HepG2 (cell line): ENCODE measurements at regions not wholly inside any gene's neighbourhood (a gene's known extent, or its start where the extent isn't known, plus 50 kb on each side); places are given as distances from the start of the nearest gene placed in this dataset.

Experiments used
- ATAC-seq: fragments of 200-7000 bp; cut with Tn5 transposase; 3 replicates; pipeline ENCODE4 v1.9.1; 2020; ENCODE audit warnings: mild to moderate bottlenecking, moderate library complexity
- BruUV-seq: library from RNA; stranded (reverse); fragments of 400-500 nt; replicated peaks from 2 replicates; lab custom pipeline; 2021; lab: Mats Ljungman, UMichigan
- CTCF ChIA-PET: fragments of 300-600 bp; formaldehyde crosslinking; extraction: SDS; loops from one replicate; lab custom pipeline; 2021; ENCODE audit warnings: low total read pairs, inconsistent platforms, low intra/inter-chr PET ratio; lab: Yijun Ruan, JAX
- POLR2A ChIA-PET: fragments of 350-600 bp; sonication (Branson Sonifier 250); formaldehyde crosslinking; loops from one replicate; lab custom pipeline; 2020; ENCODE audit warnings: antibody characterized with exemption, inconsistent platforms; lab: Yijun Ruan, JAX
- DNase-seq: peaks from one replicate; pipeline ENCODE4 v3.0.0-alpha.2; 2015; ENCODE audit warnings: low spot score
- FAIRE-seq: peaks from 3 replicates; lab custom pipeline; 2011; peaks lifted over from hg19 to GRCh38; lab: Jason Lieb, UNC
- H2AFZ ChIP-seq: one replicate; pipeline ENCODE4 v1.6.1; 2011; ENCODE audit warnings: low read length, inconsistent platforms
- H3K27ac ChIP-seq: fragments of 300-600 bp; 3 replicates; pipeline ENCODE4 v1.8.0; 2011; ENCODE audit warnings: mixed run types, mild to moderate bottlenecking, mixed read lengths, low read length, inconsistent platforms; ENCODE audit not compliant: insufficient read depth; ENCODE audit errors: extremely low read length
- H3K27me3 ChIP-seq, 2 experiments: fragments of 200-600 bp in 1 of 2; 2 replicates in 1 of 2; 3 replicates in 1 of 2; pipeline versions ENCODE4 v1.6.0 to v1.8.0; 2011; ENCODE audit warnings: low read length in 2 of 2, mild to moderate bottlenecking in 2 of 2, moderate library complexity in 2 of 2, inconsistent platforms in 1 of 2; ENCODE audit not compliant: insufficient read depth in 2 of 2, control insufficient read depth in 1 of 2
- H3K36me3 ChIP-seq, 2 experiments: fragments of 200-600 bp in 1 of 2; replicated peaks in 1 of 2; 2 replicates in 1 of 2; 3 replicates in 1 of 2; pipeline versions ENCODE4 v1.5.1 to v1.8.0; 2011; ENCODE audit warnings: low read length in 2 of 2, inconsistent platforms in 1 of 2; ENCODE audit not compliant: insufficient read depth in 2 of 2, control insufficient read depth in 1 of 2
- H3K4me1 ChIP-seq: 2 replicates; pipeline ENCODE4 v1.5.1; 2012; ENCODE audit warnings: low read length, inconsistent platforms; ENCODE audit not compliant: insufficient read depth
- H3K4me2 ChIP-seq: 2 replicates; pipeline ENCODE4 v1.6.0; 2011; ENCODE audit warnings: low read depth, low read length, inconsistent platforms
- H3K4me3 ChIP-seq, 3 experiments: fragments of 200-600 bp in 1 of 3; sonication (generic), shearing (Covaris generic) in 1 of 3; replicated peaks in 1 of 3; 2 replicates each; pipeline ENCODE4 v1.5.1; 2011 to 2016; ENCODE audit warnings: low read length in 3 of 3, inconsistent platforms in 2 of 3, low read depth in 2 of 3, mild to moderate bottlenecking in 2 of 3, control low read depth in 1 of 3, mixed read lengths in 1 of 3; ENCODE audit not compliant: insufficient read depth in 1 of 3
- H3K79me2 ChIP-seq: one replicate; pipeline ENCODE4 v1.6.1; 2011; ENCODE audit warnings: low read length, inconsistent platforms; ENCODE audit not compliant: insufficient read depth
- H3K9ac ChIP-seq: 2 replicates; pipeline ENCODE4 v1.6.0; 2011; ENCODE audit warnings: mild to moderate bottlenecking, low read depth, low read length, inconsistent platforms; ENCODE audit not compliant: insufficient read depth
- H3K9me3 ChIP-seq: 2 replicates; pipeline ENCODE4 v1.5.1; 2012; ENCODE audit warnings: mild to moderate bottlenecking, low read length
- H4K20me1 ChIP-seq: 2 replicates; pipeline ENCODE4 v1.6.0; 2011; ENCODE audit warnings: inconsistent platforms, mild to moderate bottlenecking, low read length, moderate library complexity; ENCODE audit not compliant: insufficient read depth
- FLYWCH1 ChIP-seq: sonication (generic); formaldehyde crosslinking; IDR thresholded peaks from 2 replicates; pipeline ENCODE4 v1.8.1; 2023; ENCODE audit warnings: mild to moderate bottlenecking, missing genetic modification reagents
- ISX ChIP-seq: sonication (generic); formaldehyde crosslinking; conservative IDR thresholded peaks from 2 replicates; pipeline ENCODE4 v1.5.0; 2020; ENCODE audit warnings: missing genetic modification reagents
- KMT2A ChIP-seq: sonication (generic); formaldehyde crosslinking; IDR thresholded peaks from 2 replicates; pipeline ENCODE4 v1.4.0; 2020; ENCODE audit warnings: missing genetic modification reagents
- LCORL ChIP-seq, 2 experiments: fragments of 450-650 bp in 1 of 2; sonication (generic) in 1 of 2; formaldehyde crosslinking in 1 of 2; IDR thresholded peaks; 2 replicates each; pipeline versions ENCODE4 v1.5.0 to v1.6.1; 2017 to 2020; ENCODE audit warnings: antibody characterized with exemption in 1 of 2, missing genetic modification reagents in 1 of 2
- NAIF1 ChIP-seq: sonication (generic); formaldehyde crosslinking; IDR thresholded peaks from 2 replicates; pipeline ENCODE4 v1.5.0; 2020; ENCODE audit warnings: mild to moderate bottlenecking, missing genetic modification reagents, borderline replicate concordance
- SALL1 ChIP-seq: sonication (generic); formaldehyde crosslinking; IDR thresholded peaks from 2 replicates; pipeline ENCODE4 v1.8.0; 2022; ENCODE audit warnings: mild to moderate bottlenecking, missing genetic modification reagents
- SUZ12 ChIP-seq: fragments of 150-350 bp; IDR thresholded peaks from 2 replicates; pipeline ENCODE4 v1.6.1; 2014; ENCODE audit warnings: low read depth, low read length
- ZFYVE20 ChIP-seq: sonication (generic); formaldehyde crosslinking; IDR thresholded peaks from 2 replicates; pipeline ENCODE4 v1.8.0; 2023; ENCODE audit warnings: low read depth, mild to moderate bottlenecking, moderate library complexity, missing genetic modification reagents, borderline replicate concordance
- WGBS: methylation state at CpG from one replicate; pipeline ENCODE4 v1.1.6; 2017; ENCODE audit warnings: low lambda C conversion rate; 5-methylcytosine and 5-hydroxymethylcytosine counted together
- in situ Hi-C: cut with HindIII; loops from 2 replicates; pipeline ENCODE4 v1.10.0; 2017; ENCODE audit warnings: low pct_unique_long_range_greater_than_20kb; ENCODE audit not compliant: extremely low pct_ligation_motif_present
- intact Hi-C: fragments of 100-400 bp; cut with micrococcal nuclease; formaldehyde crosslinking; loops from one replicate; pipeline ENCODE4 v1.10.0; 2022; ENCODE audit not compliant: unreplicated experiment
- TF ChIP-seq, protein P1 (sequence below): fragments of 450-650 bp; IDR thresholded peaks from 2 replicates; pipeline ENCODE4 v1.6.1; 2016
- TF ChIP-seq, protein P2 (sequence below): sonication (generic); formaldehyde crosslinking; IDR thresholded peaks from 2 replicates; pipeline ENCODE4 v1.4.0; 2020; ENCODE audit warnings: mild to moderate bottlenecking, missing genetic modification reagents
- TF ChIP-seq, protein P3 (sequence below): IDR thresholded peaks from 2 replicates; pipeline ENCODE4 v1.6.1; 2016; ENCODE audit warnings: mild to moderate bottlenecking
- TF ChIP-seq, protein P4 (sequence below): sonication (generic); formaldehyde crosslinking; IDR thresholded peaks from 2 replicates; pipeline ENCODE4 v1.5.0; 2020; ENCODE audit warnings: mild to moderate bottlenecking, missing genetic modification reagents

DNA sequence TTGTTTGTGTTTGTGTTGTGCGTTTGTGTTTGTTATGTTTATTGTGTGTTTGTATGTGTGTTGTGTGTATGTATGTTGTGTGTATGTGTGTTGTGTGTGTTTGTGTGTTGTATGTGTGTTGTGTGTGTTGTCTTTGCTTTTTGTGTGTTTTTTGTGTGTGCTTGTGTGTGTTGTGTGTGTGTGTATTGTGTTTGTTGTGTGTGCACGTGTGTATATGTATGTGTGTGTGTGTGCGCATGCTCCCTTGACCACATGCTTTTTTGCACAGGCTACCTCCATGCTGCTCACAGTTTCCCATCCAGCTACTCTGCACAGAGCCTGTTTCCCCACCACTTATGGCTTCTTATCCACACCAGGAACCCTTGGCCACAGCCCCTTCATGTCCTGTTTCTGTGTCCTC is 720.0 kb upstream of the ADAMTS16 start (continued):
- TF ChIP-seq, protein P1, sequence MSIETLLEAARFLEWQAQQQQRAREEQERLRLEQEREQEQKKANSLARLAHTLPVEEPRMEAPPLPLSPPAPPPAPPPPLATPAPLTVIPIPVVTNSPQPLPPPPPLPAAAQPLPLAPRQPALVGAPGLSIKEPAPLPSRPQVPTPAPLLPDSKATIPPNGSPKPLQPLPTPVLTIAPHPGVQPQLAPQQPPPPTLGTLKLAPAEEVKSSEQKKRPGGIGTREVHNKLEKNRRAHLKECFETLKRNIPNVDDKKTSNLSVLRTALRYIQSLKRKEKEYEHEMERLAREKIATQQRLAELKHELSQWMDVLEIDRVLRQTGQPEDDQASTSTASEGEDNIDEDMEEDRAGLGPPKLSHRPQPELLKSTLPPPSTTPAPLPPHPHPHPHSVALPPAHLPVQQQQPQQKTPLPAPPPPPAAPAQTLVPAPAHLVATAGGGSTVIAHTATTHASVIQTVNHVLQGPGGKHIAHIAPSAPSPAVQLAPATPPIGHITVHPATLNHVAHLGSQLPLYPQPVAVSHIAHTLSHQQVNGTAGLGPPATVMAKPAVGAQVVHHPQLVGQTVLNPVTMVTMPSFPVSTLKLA: peak; percentile 76
- no peak for TF ChIP-seq NAIF1 (CRISPR knock-in tag)

DNA sequence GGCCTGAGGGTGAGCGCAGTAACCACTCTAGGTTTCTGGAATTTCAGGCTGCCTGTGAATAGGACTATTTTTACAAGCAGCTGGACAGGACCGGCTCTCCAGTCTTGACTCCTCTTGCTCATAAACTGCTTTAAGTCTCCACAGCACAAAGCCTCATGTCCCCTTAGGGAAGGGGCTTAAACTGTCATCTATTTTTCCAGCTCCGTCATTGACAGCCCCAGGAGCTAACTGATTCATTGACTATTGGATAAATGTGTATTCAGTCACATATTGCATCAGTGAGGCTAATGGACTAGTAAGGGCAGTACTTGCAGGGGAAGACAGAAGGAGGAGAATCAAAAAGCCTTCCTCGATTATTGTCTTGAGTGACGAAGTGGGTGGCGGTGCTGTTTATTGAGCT is 719.4 kb upstream of the ADAMTS16 start:
- Histone ChIP-seq H3K4me2 (no peak overlapping the region), H3K4me3 (no peak overlapping the region), H3K27me3 (no peaks in the 10 kb centered on the region), H3K79me2 (no peaks in the 10 kb centered on the region), H3K9ac (no peak overlapping the region), H2AFZ (no peak overlapping the region), H3K9me3 (peaks cover 93% of the 10 kb centered on the region), H3K27ac (no peak overlapping the region), H4K20me1 (no peaks in the 10 kb centered on the region), H3K4me1 (no peaks in the 10 kb centered on the region), H3K36me3 (no peaks in the 10 kb centered on the region)
- TF ChIP-seq, protein P2, sequence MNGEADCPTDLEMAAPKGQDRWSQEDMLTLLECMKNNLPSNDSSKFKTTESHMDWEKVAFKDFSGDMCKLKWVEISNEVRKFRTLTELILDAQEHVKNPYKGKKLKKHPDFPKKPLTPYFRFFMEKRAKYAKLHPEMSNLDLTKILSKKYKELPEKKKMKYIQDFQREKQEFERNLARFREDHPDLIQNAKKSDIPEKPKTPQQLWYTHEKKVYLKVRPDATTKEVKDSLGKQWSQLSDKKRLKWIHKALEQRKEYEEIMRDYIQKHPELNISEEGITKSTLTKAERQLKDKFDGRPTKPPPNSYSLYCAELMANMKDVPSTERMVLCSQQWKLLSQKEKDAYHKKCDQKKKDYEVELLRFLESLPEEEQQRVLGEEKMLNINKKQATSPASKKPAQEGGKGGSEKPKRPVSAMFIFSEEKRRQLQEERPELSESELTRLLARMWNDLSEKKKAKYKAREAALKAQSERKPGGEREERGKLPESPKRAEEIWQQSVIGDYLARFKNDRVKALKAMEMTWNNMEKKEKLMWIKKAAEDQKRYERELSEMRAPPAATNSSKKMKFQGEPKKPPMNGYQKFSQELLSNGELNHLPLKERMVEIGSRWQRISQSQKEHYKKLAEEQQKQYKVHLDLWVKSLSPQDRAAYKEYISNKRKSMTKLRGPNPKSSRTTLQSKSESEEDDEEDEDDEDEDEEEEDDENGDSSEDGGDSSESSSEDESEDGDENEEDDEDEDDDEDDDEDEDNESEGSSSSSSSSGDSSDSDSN (CRISPR knock-in tag): no peak
- no peak for TF ChIP-seq ISX (CRISPR knock-in tag)
- TF ChIP-seq ZFYVE20: no peak
- TF ChIP-seq SUZ12: no peak
- no peak for TF ChIP-seq FLYWCH1 (CRISPR knock-in tag)
- no peak for TF ChIP-seq KMT2A (CRISPR knock-in tag)
- TF ChIP-seq, protein P3, sequence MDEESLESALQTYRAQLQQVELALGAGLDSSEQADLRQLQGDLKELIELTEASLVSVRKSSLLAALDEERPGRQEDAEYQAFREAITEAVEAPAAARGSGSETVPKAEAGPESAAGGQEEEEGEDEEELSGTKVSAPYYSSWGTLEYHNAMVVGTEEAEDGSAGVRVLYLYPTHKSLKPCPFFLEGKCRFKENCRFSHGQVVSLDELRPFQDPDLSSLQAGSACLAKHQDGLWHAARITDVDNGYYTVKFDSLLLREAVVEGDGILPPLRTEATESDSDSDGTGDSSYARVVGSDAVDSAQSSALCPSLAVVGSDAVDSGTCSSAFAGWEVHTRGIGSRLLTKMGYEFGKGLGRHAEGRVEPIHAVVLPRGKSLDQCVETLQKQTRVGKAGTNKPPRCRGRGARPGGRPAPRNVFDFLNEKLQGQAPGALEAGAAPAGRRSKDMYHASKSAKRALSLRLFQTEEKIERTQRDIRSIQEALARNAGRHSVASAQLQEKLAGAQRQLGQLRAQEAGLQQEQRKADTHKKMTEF (CRISPR knock-in tag): no peak
- TF ChIP-seq, protein P4, sequence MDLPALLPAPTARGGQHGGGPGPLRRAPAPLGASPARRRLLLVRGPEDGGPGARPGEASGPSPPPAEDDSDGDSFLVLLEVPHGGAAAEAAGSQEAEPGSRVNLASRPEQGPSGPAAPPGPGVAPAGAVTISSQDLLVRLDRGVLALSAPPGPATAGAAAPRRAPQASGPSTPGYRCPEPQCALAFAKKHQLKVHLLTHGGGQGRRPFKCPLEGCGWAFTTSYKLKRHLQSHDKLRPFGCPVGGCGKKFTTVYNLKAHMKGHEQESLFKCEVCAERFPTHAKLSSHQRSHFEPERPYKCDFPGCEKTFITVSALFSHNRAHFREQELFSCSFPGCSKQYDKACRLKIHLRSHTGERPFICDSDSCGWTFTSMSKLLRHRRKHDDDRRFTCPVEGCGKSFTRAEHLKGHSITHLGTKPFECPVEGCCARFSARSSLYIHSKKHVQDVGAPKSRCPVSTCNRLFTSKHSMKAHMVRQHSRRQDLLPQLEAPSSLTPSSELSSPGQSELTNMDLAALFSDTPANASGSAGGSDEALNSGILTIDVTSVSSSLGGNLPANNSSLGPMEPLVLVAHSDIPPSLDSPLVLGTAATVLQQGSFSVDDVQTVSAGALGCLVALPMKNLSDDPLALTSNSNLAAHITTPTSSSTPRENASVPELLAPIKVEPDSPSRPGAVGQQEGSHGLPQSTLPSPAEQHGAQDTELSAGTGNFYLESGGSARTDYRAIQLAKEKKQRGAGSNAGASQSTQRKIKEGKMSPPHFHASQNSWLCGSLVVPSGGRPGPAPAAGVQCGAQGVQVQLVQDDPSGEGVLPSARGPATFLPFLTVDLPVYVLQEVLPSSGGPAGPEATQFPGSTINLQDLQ: no peak
- no peak for TF ChIP-seq LCORL (IDR thresholded peaks at IDR 0.05)
- no peak for TF ChIP-seq LCORL (CRISPR knock-in tag; IDR thresholded peaks at IDR 0.05)
- TF ChIP-seq SALL1 (CRISPR knock-in tag): no peak
- ChIA-PET POLR2A (no interaction called here), CTCF (no interaction called here)
- 39% methylated on average over 5 of the region's 6 CpGs for WGBS
- no TSS peak for BruUV-seq
- FAIRE-seq: no peak
- no peak for DNase-seq
- in situ Hi-C loops: no loop called here
- ATAC-seq: no peak
- intact Hi-C loops: no loop called here
